ENCODE measurements at regions not wholly inside any gene's neighbourhood (a gene's known extent, or its start where the extent isn't known, plus 50 kb on each side); places are given as distances from the start of the nearest gene placed in this dataset.

GRCh38 chr12:78611504-78611903 is 253.1 kb upstream of the SYT1 start:
- TF ChIP-seq CTCF (IDR thresholded peaks at IDR 0.05): no peak
- no peak for TF ChIP-seq ZFX (IDR thresholded peaks at IDR 0.05; ENCODE audit: borderline replicate concordance)
- no peak overlapping the region for H3K27ac ChIP-seq

- no peak overlapping the region for H3K27ac ChIP-seq
- TF ChIP-seq CTCF (IDR thresholded peaks at IDR 0.05) (no peak), ZFX (IDR thresholded peaks at IDR 0.05; ENCODE audit: borderline replicate concordance) (no peak)
These were observed 252.4 kb upstream of the SYT1 start for GRCh38 chr12:78612190-78612589.

- H3K27ac ChIP-seq: no peak overlapping the region
- TF ChIP-seq CTCF (IDR thresholded peaks at IDR 0.05) (no peak), ZFX (IDR thresholded peaks at IDR 0.05; ENCODE audit: borderline replicate concordance) (no peak)
These were observed 246.9 kb upstream of the SYT1 start for GRCh38 chr12:78617683-78618082.

- TF ChIP-seq CTCF (IDR thresholded peaks at IDR 0.05) (no peak), ZFX (IDR thresholded peaks at IDR 0.05; ENCODE audit: borderline replicate concordance) (no peak)
- H3K27ac ChIP-seq: no peak overlapping the region
These were observed 241.9 kb upstream of the SYT1 start for GRCh38 chr12:78622529-78623195.

GRCh38 chr12:78628491-78629100 is 236.0 kb upstream of the SYT1 start:
- no peak overlapping the region for H3K27ac ChIP-seq
- TF ChIP-seq CTCF (IDR thresholded peaks at IDR 0.05): no peak
- no peak for TF ChIP-seq ZFX (IDR thresholded peaks at IDR 0.05; ENCODE audit: borderline replicate concordance)

- H3K27ac ChIP-seq: no peak overlapping the region
- TF ChIP-seq ZFX (IDR thresholded peaks at IDR 0.05; ENCODE audit: borderline replicate concordance) (no peak), CTCF (IDR thresholded peaks at IDR 0.05) (no peak)
These were observed 228.2 kb upstream of the SYT1 start for GRCh38 chr12:78636231-78636855.

GRCh38 chr12:78641837-78642423 is 222.6 kb upstream of the SYT1 start:
- TF ChIP-seq CTCF (IDR thresholded peaks at IDR 0.05) (no peak), ZFX (IDR thresholded peaks at IDR 0.05; ENCODE audit: borderline replicate concordance) (no peak)
- no peak overlapping the region for H3K27ac ChIP-seq

All from 22Rv1 (cell line).